Fibroblast of skin of back (primary cell): ENCODE measurements at regions not wholly inside any gene's neighbourhood (a gene's known extent, or its start where the extent isn't known, plus 50 kb on each side); places are given as distances from the start of the nearest gene placed in this dataset.
A peak's percentile ranks its signal among the peaks of the same experiment; 100 is the strongest.
"Not testable (repeated sequence)": the region's sequence is repeated elsewhere in the genome, so short reads cannot be mapped to it uniquely, and the experiment has no call there.

ENCODE experiments used
- DNase-seq: peaks from one replicate; pipeline ENCODE4 v3.0.0-alpha.2; 2013

GRCh38 chr4:85166318-85166717 is 199.8 kb upstream of the WDFY3 start:
- no peak for DNase-seq

- no peak for DNase-seq
Measured at GRCh38 chr4:85168234-85168834, 201.8 kb upstream of the WDFY3 start.

GRCh38 chr4:85170241-85170640 is 203.8 kb upstream of the WDFY3 start:
- DNase-seq, result no peak

GRCh38 chr4:85175190-85175589 is 208.7 kb upstream of the WDFY3 start:
- DNase-seq, result no peak

- DNase-seq, result no peak
Measured at GRCh38 chr4:85177092-85177491, 210.6 kb upstream of the WDFY3 start.

GRCh38 chr4:85177679-85178078 is 211.2 kb upstream of the WDFY3 start:
- DNase-seq, result no peak

- no peak for DNase-seq
Measured at GRCh38 chr4:85180533-85180932, 214.0 kb upstream of the WDFY3 start.

GRCh38 chr4:85187106-85187505 is 220.6 kb upstream of the WDFY3 start:
- DNase-seq, result no peak

- not testable (repeated sequence) for DNase-seq
Measured at GRCh38 chr4:85196015-85196414, 229.5 kb upstream of the WDFY3 start.

- DNase-seq, result no peak
Measured at GRCh38 chr4:85200106-85200505, 233.6 kb upstream of the WDFY3 start.

- peak; percentile 17 for DNase-seq
Measured at GRCh38 chr4:85209161-85209560, 242.7 kb upstream of the WDFY3 start.

GRCh38 chr4:85210353-85210752 is 243.9 kb upstream of the WDFY3 start:
- DNase-seq, result peak; percentile 19

GRCh38 chr4:85216571-85216970 is 250.1 kb upstream of the WDFY3 start:
- not testable (repeated sequence) for DNase-seq

- DNase-seq, result no peak
Measured at GRCh38 chr4:85218756-85219155, 252.3 kb upstream of the WDFY3 start.

- DNase-seq, result no peak
Measured at GRCh38 chr4:85221606-85222005, 253.3 kb upstream of the ARHGAP24 start.

- no peak for DNase-seq
Measured at GRCh38 chr4:85222561-85222960, 252.4 kb upstream of the ARHGAP24 start.

GRCh38 chr4:85228264-85228663 is 246.7 kb upstream of the ARHGAP24 start:
- DNase-seq, result no peak

GRCh38 chr4:85233516-85233915 is 241.4 kb upstream of the ARHGAP24 start:
- DNase-seq, result no peak

GRCh38 chr4:85243857-85244256 is 231.1 kb upstream of the ARHGAP24 start:
- DNase-seq, result no peak

GRCh38 chr4:85244638-85245037 is 230.3 kb upstream of the ARHGAP24 start:
- DNase-seq, result no peak

GRCh38 chr4:85246055-85246454 is 228.9 kb upstream of the ARHGAP24 start:
- DNase-seq, result no peak

- DNase-seq, result no peak
Measured at GRCh38 chr4:85250852-85251251, 224.1 kb upstream of the ARHGAP24 start.

GRCh38 chr4:85257817-85258370 is 217.1 kb upstream of the ARHGAP24 start:
- DNase-seq, result no peak

- DNase-seq, result no peak
Measured at GRCh38 chr4:85260064-85260463, 214.9 kb upstream of the ARHGAP24 start.

GRCh38 chr4:85265234-85265633 is 209.7 kb upstream of the ARHGAP24 start:
- DNase-seq, result no peak
